ENCODE measurements at regions not wholly inside any gene's neighbourhood (a gene's known extent, or its start where the extent isn't known, plus 50 kb on each side); places are given as distances from the start of the nearest gene placed in this dataset.
"Not testable (repeated sequence)": the region's sequence is repeated elsewhere in the genome, so short reads cannot be mapped to it uniquely, and the experiment has no call there.

- Histone ChIP-seq H3K9ac (ENCODE audit: low read depth in 1 of 2, low read length in 2 of 2) (no peak overlapping the region), H3K27ac (ENCODE audit: low read depth in 2 of 2, low read length in 2 of 2) (no peak overlapping the region), H3K4me3 (ENCODE audit: low read length in 2 of 2) (no peak overlapping the region), H3K27me3 (ENCODE audit: control insufficient read depth in 2 of 2, insufficient read depth in 2 of 2, low read length in 2 of 2) (no peaks in the 10 kb centered on the region), H3K9me3 (ENCODE audit: control insufficient read depth in 2 of 2, low read length in 2 of 2) (no peaks in the 10 kb centered on the region), H3K4me1 (ENCODE audit: control insufficient read depth in 2 of 2, insufficient read depth in 2 of 2, low read length in 2 of 2) (no peaks in the 10 kb centered on the region), H3K36me3 (ENCODE audit: control insufficient read depth in 2 of 2, insufficient read depth in 2 of 2, low read length in 2 of 2) (no peaks in the 10 kb centered on the region)
Measured at GRCh38 chr10:111646021-111646420, 537.5 kb downstream of the GPAM start.

DNA sequence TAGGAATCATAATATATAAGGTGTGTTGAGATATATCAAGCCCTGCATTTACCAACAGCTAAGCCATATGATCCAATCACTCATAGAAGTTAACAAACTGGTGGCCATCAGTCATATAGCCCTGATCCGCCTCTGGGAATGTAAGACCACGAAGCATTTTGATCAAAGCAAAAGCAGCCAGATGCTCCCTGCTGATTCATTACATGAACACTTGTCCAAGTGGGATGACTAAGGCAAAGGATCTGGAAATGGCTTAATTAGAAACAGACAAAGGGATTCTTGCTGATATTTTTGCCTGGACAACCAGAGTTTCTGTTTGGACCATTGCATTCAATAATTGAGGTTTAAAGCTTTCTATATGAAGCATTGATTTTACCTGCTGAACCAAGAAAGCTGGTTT lies 535.5 kb downstream of the GPAM start:
- Histone ChIP-seq H3K9ac (ENCODE audit: low read depth in 1 of 2, low read length in 2 of 2) (no peak overlapping the region), H3K27me3 (ENCODE audit: control insufficient read depth in 2 of 2, insufficient read depth in 2 of 2, low read length in 2 of 2) (no peaks in the 10 kb centered on the region), H3K4me1 (ENCODE audit: control insufficient read depth in 2 of 2, insufficient read depth in 2 of 2, low read length in 2 of 2) (no peaks in the 10 kb centered on the region), H3K36me3 (ENCODE audit: control insufficient read depth in 2 of 2, insufficient read depth in 2 of 2, low read length in 2 of 2) (no peaks in the 10 kb centered on the region), H3K27ac (ENCODE audit: low read depth in 2 of 2, low read length in 2 of 2) (no peak overlapping the region), H3K9me3 (ENCODE audit: control insufficient read depth in 2 of 2, low read length in 2 of 2) (no peaks in the 10 kb centered on the region), H3K4me3 (ENCODE audit: low read length in 2 of 2) (no peak overlapping the region)

GRCh38 chr10:111649080-111649479 lies 534.5 kb downstream of the GPAM start:
- not testable (repeated sequence) for H3K4me3 ChIP-seq (ENCODE audit: low read length in 2 of 2); H3K27me3 ChIP-seq (ENCODE audit: control insufficient read depth in 2 of 2, insufficient read depth in 2 of 2, low read length in 2 of 2)

DNA sequence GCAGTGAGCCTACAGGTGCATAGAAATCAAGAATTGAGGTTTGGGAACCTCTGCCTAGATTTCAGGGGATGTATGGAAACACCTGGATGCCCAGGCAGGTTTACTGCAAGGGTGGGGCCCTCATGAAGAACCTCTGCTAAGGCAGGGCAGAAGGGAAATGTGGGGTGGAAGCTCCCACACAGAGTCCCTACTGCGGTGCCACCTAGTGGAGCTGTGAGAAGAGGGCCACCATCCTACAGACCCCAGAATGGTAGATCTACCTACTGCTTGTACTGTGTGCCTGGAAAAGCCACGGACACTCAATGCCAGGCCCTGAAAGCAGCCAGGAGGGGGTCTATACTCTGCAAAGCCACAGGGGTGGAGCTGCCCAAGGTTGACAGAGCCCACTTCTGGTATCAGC lies 533.5 kb downstream of the GPAM start:
- no peaks in the 10 kb centered on the region for H3K36me3 ChIP-seq (ENCODE audit: control insufficient read depth in 2 of 2, insufficient read depth in 2 of 2, low read length in 2 of 2)
- H3K9ac ChIP-seq (ENCODE audit: low read depth in 1 of 2, low read length in 2 of 2): no peak overlapping the region
- no peak overlapping the region for H3K27ac ChIP-seq (ENCODE audit: low read depth in 2 of 2, low read length in 2 of 2)
- no peaks in the 10 kb centered on the region for H3K4me1 ChIP-seq (ENCODE audit: control insufficient read depth in 2 of 2, insufficient read depth in 2 of 2, low read length in 2 of 2)
- H3K4me3 ChIP-seq (ENCODE audit: low read length in 2 of 2): no peak overlapping the region
- H3K9me3 ChIP-seq (ENCODE audit: control insufficient read depth in 2 of 2, low read length in 2 of 2): no peaks in the 10 kb centered on the region
- H3K27me3 ChIP-seq (ENCODE audit: control insufficient read depth in 2 of 2, insufficient read depth in 2 of 2, low read length in 2 of 2): no peaks in the 10 kb centered on the region

More at GRCh38 chr10:111649080-111649479, 534.5 kb downstream of the GPAM start:
- H3K4me1 ChIP-seq (ENCODE audit: control insufficient read depth in 2 of 2, insufficient read depth in 2 of 2, low read length in 2 of 2); H3K9me3 ChIP-seq (ENCODE audit: control insufficient read depth in 2 of 2, low read length in 2 of 2); H3K27ac ChIP-seq (ENCODE audit: low read depth in 2 of 2, low read length in 2 of 2); H3K9ac ChIP-seq (ENCODE audit: low read depth in 1 of 2, low read length in 2 of 2); H3K36me3 ChIP-seq (ENCODE audit: control insufficient read depth in 2 of 2, insufficient read depth in 2 of 2, low read length in 2 of 2): not testable (repeated sequence)

DNA sequence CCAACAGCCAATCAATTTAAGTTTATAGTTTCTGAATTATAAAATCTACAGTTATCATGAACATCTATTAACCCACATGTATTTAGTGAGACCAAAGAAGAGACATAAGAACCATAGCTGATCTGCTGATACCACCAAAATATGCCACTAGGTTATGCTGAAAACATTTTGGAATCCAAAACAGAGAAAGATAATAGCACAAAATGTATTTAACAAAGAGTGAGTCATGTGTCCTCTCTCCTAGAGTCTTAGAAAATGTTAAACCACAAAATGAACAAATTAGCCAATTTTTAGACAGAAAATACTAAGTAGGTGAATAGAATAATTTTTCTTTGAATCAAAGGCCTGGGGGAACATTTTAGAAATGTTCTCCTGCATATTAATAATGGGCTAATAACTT lies 527.5 kb downstream of the GPAM start:
- no peaks in the 10 kb centered on the region for H3K36me3 ChIP-seq (ENCODE audit: control insufficient read depth in 2 of 2, insufficient read depth in 2 of 2, low read length in 2 of 2)
- no peaks in the 10 kb centered on the region for H3K4me1 ChIP-seq (ENCODE audit: control insufficient read depth in 2 of 2, insufficient read depth in 2 of 2, low read length in 2 of 2)
- no peaks in the 10 kb centered on the region for H3K9me3 ChIP-seq (ENCODE audit: control insufficient read depth in 2 of 2, low read length in 2 of 2)
- no peak overlapping the region for H3K4me3 ChIP-seq (ENCODE audit: low read length in 2 of 2)
- no peak overlapping the region for H3K9ac ChIP-seq (ENCODE audit: low read depth in 1 of 2, low read length in 2 of 2)
- H3K27ac ChIP-seq (ENCODE audit: low read depth in 2 of 2, low read length in 2 of 2): no peak overlapping the region
- H3K27me3 ChIP-seq (ENCODE audit: control insufficient read depth in 2 of 2, insufficient read depth in 2 of 2, low read length in 2 of 2): no peaks in the 10 kb centered on the region

DNA sequence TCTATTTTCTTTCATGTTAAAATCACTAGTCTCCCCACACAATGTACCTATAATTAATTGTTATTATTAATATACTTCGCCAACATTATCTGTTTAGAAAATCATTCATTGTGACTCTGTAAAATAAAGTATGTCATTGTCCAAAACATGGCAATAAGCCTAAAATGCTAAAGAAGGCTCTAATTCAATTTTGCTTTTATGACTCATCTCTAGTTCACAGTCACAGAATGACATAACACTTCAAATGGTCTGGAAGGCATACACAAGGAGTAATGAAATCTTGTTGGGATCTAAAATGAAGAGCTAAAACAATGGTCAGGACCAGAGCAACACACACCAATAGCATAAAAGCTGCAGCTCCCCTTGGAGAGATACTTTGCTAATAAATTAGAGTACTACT lies 505.8 kb downstream of the GPAM start:
- no peaks in the 10 kb centered on the region for H3K4me1 ChIP-seq (ENCODE audit: control insufficient read depth in 2 of 2, insufficient read depth in 2 of 2, low read length in 2 of 2)
- no peak overlapping the region for H3K27ac ChIP-seq (ENCODE audit: low read depth in 2 of 2, low read length in 2 of 2)
- no peaks in the 10 kb centered on the region for H3K36me3 ChIP-seq (ENCODE audit: control insufficient read depth in 2 of 2, insufficient read depth in 2 of 2, low read length in 2 of 2)
- no peaks in the 10 kb centered on the region for H3K27me3 ChIP-seq (ENCODE audit: control insufficient read depth in 2 of 2, insufficient read depth in 2 of 2, low read length in 2 of 2)
- no peak overlapping the region for H3K9ac ChIP-seq (ENCODE audit: low read depth in 1 of 2, low read length in 2 of 2)
- H3K9me3 ChIP-seq (ENCODE audit: control insufficient read depth in 2 of 2, low read length in 2 of 2): no peaks in the 10 kb centered on the region
- H3K4me3 ChIP-seq (ENCODE audit: low read length in 2 of 2): no peak overlapping the region

DNA sequence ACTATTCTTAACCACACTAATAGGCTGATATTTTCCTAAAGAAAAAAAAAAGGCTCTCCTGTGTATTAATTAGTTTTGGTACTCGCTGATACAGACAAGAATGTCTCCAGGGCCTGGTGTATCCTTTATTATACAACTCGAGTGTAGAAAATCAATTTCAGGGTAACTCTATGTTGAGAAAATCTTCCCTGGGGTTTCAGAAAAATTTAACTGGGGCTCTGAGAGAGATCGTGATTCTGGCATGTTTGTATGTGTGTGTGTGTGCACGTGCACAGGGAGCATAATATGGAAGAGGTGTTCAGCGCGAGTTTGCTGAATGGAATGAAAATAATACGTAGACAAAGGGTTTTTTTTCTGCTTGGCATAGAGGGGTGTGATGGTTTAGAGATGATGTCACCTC lies 496.8 kb downstream of the GPAM start:
- Histone ChIP-seq H3K27me3 (ENCODE audit: control insufficient read depth in 2 of 2, insufficient read depth in 2 of 2, low read length in 2 of 2) (no peaks in the 10 kb centered on the region), H3K4me3 (ENCODE audit: low read length in 2 of 2) (no peak overlapping the region), H3K36me3 (ENCODE audit: control insufficient read depth in 2 of 2, insufficient read depth in 2 of 2, low read length in 2 of 2) (no peaks in the 10 kb centered on the region), H3K9me3 (ENCODE audit: control insufficient read depth in 2 of 2, low read length in 2 of 2) (no peaks in the 10 kb centered on the region), H3K9ac (ENCODE audit: low read depth in 1 of 2, low read length in 2 of 2) (no peak overlapping the region), H3K27ac (ENCODE audit: low read depth in 2 of 2, low read length in 2 of 2) (no peak overlapping the region), H3K4me1 (ENCODE audit: control insufficient read depth in 2 of 2, insufficient read depth in 2 of 2, low read length in 2 of 2) (no peaks in the 10 kb centered on the region)

DNA sequence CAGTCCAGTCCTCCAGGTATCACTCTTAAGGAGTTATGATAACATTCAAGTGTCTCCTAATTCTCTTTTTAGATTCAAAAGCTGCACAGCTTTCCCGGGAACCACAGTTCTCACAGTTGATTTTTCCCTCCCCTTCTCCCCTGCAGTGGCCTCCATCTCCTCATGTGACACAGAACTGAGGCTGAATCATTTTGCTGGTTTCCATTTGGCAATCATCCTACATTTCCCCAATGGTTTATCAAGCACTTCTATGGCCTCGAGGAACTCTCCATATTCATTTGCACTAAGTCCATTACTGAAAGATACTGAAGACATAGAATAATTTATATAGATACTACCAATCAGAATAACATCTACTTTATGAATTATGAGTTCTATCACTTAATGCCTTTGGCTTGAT lies 484.9 kb downstream of the GPAM start:
- H3K4me1 ChIP-seq (ENCODE audit: control insufficient read depth in 2 of 2, insufficient read depth in 2 of 2, low read length in 2 of 2): no peaks in the 10 kb centered on the region
- no peaks in the 10 kb centered on the region for H3K27me3 ChIP-seq (ENCODE audit: control insufficient read depth in 2 of 2, insufficient read depth in 2 of 2, low read length in 2 of 2)
- no peak overlapping the region for H3K27ac ChIP-seq (ENCODE audit: low read depth in 2 of 2, low read length in 2 of 2)
- H3K36me3 ChIP-seq (ENCODE audit: control insufficient read depth in 2 of 2, insufficient read depth in 2 of 2, low read length in 2 of 2): no peaks in the 10 kb centered on the region
- H3K9ac ChIP-seq (ENCODE audit: low read depth in 1 of 2, low read length in 2 of 2): no peak overlapping the region
- no peak overlapping the region for H3K4me3 ChIP-seq (ENCODE audit: low read length in 2 of 2)
- no peaks in the 10 kb centered on the region for H3K9me3 ChIP-seq (ENCODE audit: control insufficient read depth in 2 of 2, low read length in 2 of 2)

DNA sequence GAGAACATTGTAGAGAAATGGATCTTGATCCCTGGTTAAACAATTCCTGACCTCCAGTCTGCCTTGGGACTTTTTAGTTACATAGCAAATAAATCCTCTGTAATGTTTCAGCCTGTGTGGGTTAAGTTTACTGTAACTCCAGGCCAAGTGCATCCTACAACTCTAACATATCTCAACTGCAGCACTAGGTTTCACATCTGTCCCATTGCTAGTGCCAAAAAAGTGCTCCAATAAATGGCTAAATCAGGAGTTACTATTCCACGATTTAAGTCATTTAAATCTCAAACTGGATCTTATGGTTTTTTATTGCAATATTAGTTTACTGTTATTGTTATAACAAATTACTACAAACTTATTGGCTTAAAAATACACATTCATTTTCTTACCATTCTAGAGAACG lies 479.6 kb downstream of the GPAM start:
- no peak overlapping the region for H3K9ac ChIP-seq (ENCODE audit: low read depth in 1 of 2, low read length in 2 of 2)
- H3K36me3 ChIP-seq (ENCODE audit: control insufficient read depth in 2 of 2, insufficient read depth in 2 of 2, low read length in 2 of 2): no peaks in the 10 kb centered on the region
- no peaks in the 10 kb centered on the region for H3K27me3 ChIP-seq (ENCODE audit: control insufficient read depth in 2 of 2, insufficient read depth in 2 of 2, low read length in 2 of 2)
- no peak overlapping the region for H3K27ac ChIP-seq (ENCODE audit: low read depth in 2 of 2, low read length in 2 of 2)
- no peaks in the 10 kb centered on the region for H3K9me3 ChIP-seq (ENCODE audit: control insufficient read depth in 2 of 2, low read length in 2 of 2)
- no peak overlapping the region for H3K4me3 ChIP-seq (ENCODE audit: low read length in 2 of 2)
- no peaks in the 10 kb centered on the region for H3K4me1 ChIP-seq (ENCODE audit: control insufficient read depth in 2 of 2, insufficient read depth in 2 of 2, low read length in 2 of 2)

DNA sequence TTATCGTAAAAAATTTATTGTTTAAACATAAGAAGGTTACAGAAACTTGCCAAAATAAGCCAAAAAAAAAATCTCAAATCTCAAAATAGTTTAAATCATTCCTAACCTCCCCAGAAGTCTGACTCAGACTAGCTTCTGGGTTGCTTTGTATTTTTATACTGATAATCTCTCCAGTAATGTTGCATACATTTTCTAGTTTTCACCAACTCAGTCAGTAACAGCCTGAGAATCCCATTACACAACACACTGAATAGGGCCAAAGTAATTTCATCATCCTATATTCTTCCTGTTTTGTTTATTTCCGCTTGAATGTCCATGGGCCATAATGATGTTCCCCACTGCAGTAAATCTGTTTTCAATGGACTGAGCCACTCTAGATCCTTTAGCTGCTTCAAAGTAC lies 478.5 kb downstream of the GPAM start:
- H3K9me3 ChIP-seq (ENCODE audit: control insufficient read depth in 2 of 2, low read length in 2 of 2): no peaks in the 10 kb centered on the region
- no peaks in the 10 kb centered on the region for H3K4me1 ChIP-seq (ENCODE audit: control insufficient read depth in 2 of 2, insufficient read depth in 2 of 2, low read length in 2 of 2)

GRCh38 chr10:111706331-111706730 lies 477.2 kb downstream of the GPAM start:
- Histone ChIP-seq H3K4me3 (ENCODE audit: low read length in 2 of 2) (no peak overlapping the region), H3K27me3 (ENCODE audit: control insufficient read depth in 2 of 2, insufficient read depth in 2 of 2, low read length in 2 of 2) (no peaks in the 10 kb centered on the region), H3K4me1 (ENCODE audit: control insufficient read depth in 2 of 2, insufficient read depth in 2 of 2, low read length in 2 of 2) (no peaks in the 10 kb centered on the region), H3K36me3 (ENCODE audit: control insufficient read depth in 2 of 2, insufficient read depth in 2 of 2, low read length in 2 of 2) (no peaks in the 10 kb centered on the region), H3K9ac (ENCODE audit: low read depth in 1 of 2, low read length in 2 of 2) (no peak overlapping the region), H3K27ac (ENCODE audit: low read depth in 2 of 2, low read length in 2 of 2) (no peak overlapping the region), H3K9me3 (ENCODE audit: control insufficient read depth in 2 of 2, low read length in 2 of 2) (no peaks in the 10 kb centered on the region)

More for the DNA sequence above, 478.5 kb downstream of the GPAM start:
- H3K27ac ChIP-seq (ENCODE audit: low read depth in 2 of 2, low read length in 2 of 2): no peak overlapping the region
- H3K27me3 ChIP-seq (ENCODE audit: control insufficient read depth in 2 of 2, insufficient read depth in 2 of 2, low read length in 2 of 2): no peaks in the 10 kb centered on the region
- H3K4me3 ChIP-seq (ENCODE audit: low read length in 2 of 2): no peak overlapping the region
- no peak overlapping the region for H3K9ac ChIP-seq (ENCODE audit: low read depth in 1 of 2, low read length in 2 of 2)
- no peaks in the 10 kb centered on the region for H3K36me3 ChIP-seq (ENCODE audit: control insufficient read depth in 2 of 2, insufficient read depth in 2 of 2, low read length in 2 of 2)

Data from mucosa of rectum (tissue), 2 donors.